Ecto neural progenitor cell (in vitro differentiated cells): ENCODE measurements at regions not wholly inside any gene's neighbourhood (a gene's known extent, or its start where the extent isn't known, plus 50 kb on each side); places are given as distances from the start of the nearest gene placed in this dataset.

Experiments
- DNase-seq: peaks from one replicate; pipeline ENCODE4 v3.0.0-alpha.2; 2018; ENCODE audit warnings: low spot score

GRCh38 chr15:31975830-31976229, 54.5 kb upstream of the CHRNA7 start:
- DNase-seq = no peak

- DNase-seq = no peak
Measured at GRCh38 chr15:31977138-31977537, 53.2 kb upstream of the CHRNA7 start.

- DNase-seq = peak; percentile 87
Measured at GRCh38 chr15:31977812-31978661, 52.3 kb upstream of the CHRNA7 start.
